GM23338 (cell line): ENCODE measurements at regions not wholly inside any gene's neighbourhood (a gene's known extent, or its start where the extent isn't known, plus 50 kb on each side); places are given as distances from the start of the nearest gene placed in this dataset.

Experiments used
- ATAC-seq: fragments of 200-7000 bp; cut with Tn5 transposase; 3 replicates; pipeline ENCODE4 v1.9.1; 2020
- DNase-seq: peaks from one replicate; pipeline ENCODE4 v3.0.0-alpha.2; 2015; ENCODE audit warnings: low spot score
- H2AFZ ChIP-seq: fragments of 200-600 bp; sonication (generic); 2 replicates; pipeline ENCODE4 v1.8.0; 2016; ENCODE audit warnings: antibody characterized with exemption, mild to moderate bottlenecking, moderate library complexity
- H3F3A ChIP-seq: fragments of 200-600 bp; sonication (generic); replicated peaks from 2 replicates; pipeline ENCODE4 v1.8.0; 2017; ENCODE audit warnings: antibody characterized with exemption, mixed run types, low read depth
- H3K27ac ChIP-seq: fragments of 200-600 bp; sonication (generic); 2 replicates; pipeline ENCODE4 v1.6.1; 2016; ENCODE audit warnings: low read depth
- H3K27me3 ChIP-seq: fragments of 200-600 bp; sonication (generic); 2 replicates; pipeline ENCODE4 v1.8.0; 2016; ENCODE audit warnings: mild to moderate bottlenecking, mixed run types, moderate library complexity; ENCODE audit not compliant: insufficient read depth
- H3K36me3 ChIP-seq: fragments of 200-600 bp; sonication (generic); 2 replicates; pipeline ENCODE4 v1.8.0; 2016; ENCODE audit warnings: mild to moderate bottlenecking; ENCODE audit not compliant: insufficient read depth
- H3K4me1 ChIP-seq: fragments of 200-600 bp; sonication (generic); 2 replicates; pipeline ENCODE4 v1.8.0; 2016; ENCODE audit warnings: mild to moderate bottlenecking, moderate library complexity; ENCODE audit not compliant: insufficient read depth
- H3K4me2 ChIP-seq: fragments of 200-600 bp; sonication (generic); 2 replicates; pipeline ENCODE4 v1.7.1; 2017; ENCODE audit warnings: mixed run types
- H3K4me3 ChIP-seq: fragments of 200-600 bp; sonication (generic); 2 replicates; pipeline ENCODE4 v1.6.1; 2016; ENCODE audit warnings: mixed run types
- H3K79me2 ChIP-seq: fragments of 200-600 bp; sonication (generic); replicated peaks from 2 replicates; pipeline ENCODE4 v1.8.0; 2017; ENCODE audit warnings: mild to moderate bottlenecking; ENCODE audit not compliant: insufficient read depth
- H3K9me2 ChIP-seq: fragments of 200-600 bp; sonication (generic); 2 replicates; pipeline ENCODE4 v1.8.0; 2017; ENCODE audit not compliant: insufficient read depth
- H4K20me1 ChIP-seq: fragments of 200-600 bp; sonication (generic); replicated peaks from 2 replicates; pipeline ENCODE4 v1.8.0; 2017; ENCODE audit warnings: mild to moderate bottlenecking; ENCODE audit not compliant: insufficient read depth
- H3K27ac Mint-ChIP-seq: 2 replicates; pipeline ENCODE4 v1.8.0; 2020; ENCODE audit warnings: inconsistent platforms, mild to moderate bottlenecking, moderate library complexity, mixed read lengths
- H3K27me3 Mint-ChIP-seq: 3 replicates; pipeline ENCODE4 v1.8.0; 2022; ENCODE audit warnings: low read depth, mild to moderate bottlenecking, moderate library complexity, mixed read lengths, inconsistent platforms; ENCODE audit not compliant: insufficient read depth, poor library complexity
- H3K36me3 Mint-ChIP-seq: 3 replicates; pipeline ENCODE4 v1.8.0; 2021; ENCODE audit warnings: low read depth, mild to moderate bottlenecking, inconsistent platforms, moderate library complexity, mixed read lengths
- H3K4me1 Mint-ChIP-seq: 3 replicates; pipeline ENCODE4 v1.8.0; 2020; ENCODE audit warnings: mild to moderate bottlenecking, inconsistent platforms, mixed read lengths
- H3K4me3 Mint-ChIP-seq: 3 replicates; pipeline ENCODE4 v1.8.0; 2021; ENCODE audit warnings: moderate library complexity, mild to moderate bottlenecking, inconsistent platforms, mixed read lengths
- H3K9me3 Mint-ChIP-seq: 3 replicates; pipeline ENCODE4 v1.8.0; 2020; ENCODE audit warnings: moderate library complexity, mild to moderate bottlenecking, inconsistent platforms, mixed read lengths
- CREB1 ChIP-seq: fragments of 250-450 bp; sonication (Bioruptor Pico); IDR thresholded peaks from 2 replicates; pipeline ENCODE4 v1.5.0; 2020; ENCODE audit warnings: low read depth, mild to moderate bottlenecking, moderate library complexity
- EZH2phosphoT487 ChIP-seq: fragments of 200-600 bp; sonication (generic); IDR thresholded peaks from one replicate; pipeline ENCODE4 v1.8.1; 2018; ENCODE audit warnings: antibody characterized with exemption; ENCODE audit not compliant: unreplicated experiment
- NANOG ChIP-seq: IDR thresholded peaks from 2 replicates; pipeline ENCODE4 v1.6.1; 2016; ENCODE audit warnings: antibody characterized with exemption, borderline replicate concordance
- POLR2AphosphoS5 ChIP-seq: IDR thresholded peaks from 2 replicates; pipeline ENCODE4 v1.6.1; 2016; ENCODE audit warnings: antibody characterized with exemption, low read depth
- ZNF114 ChIP-seq: fragments of 250-450 bp; sonication (Bioruptor Pico); IDR thresholded peaks from 2 replicates; pipeline ENCODE4 v1.5.0; 2020; ENCODE audit warnings: mild to moderate bottlenecking, moderate library complexity
- TF ChIP-seq, protein P1 (sequence below): IDR thresholded peaks from one replicate; pipeline ENCODE4 v1.6.1; 2018; ENCODE audit warnings: antibody characterized with exemption; ENCODE audit not compliant: unreplicated experiment
- TF ChIP-seq, protein P2 (sequence below), 2 experiments: fragments of 200-600 bp in 1 of 2; sonication (generic) in 1 of 2; conservative IDR thresholded peaks; 2 replicates each; pipeline versions ENCODE4 v1.5.1 to v1.6.1; 2016 to 2017; ENCODE audit warnings: antibody characterized with exemption in 2 of 2, low read depth in 2 of 2, mild to moderate bottlenecking in 2 of 2, moderate library complexity in 1 of 2
- TF ChIP-seq, protein P3 (sequence below): IDR thresholded peaks from 2 replicates; pipeline ENCODE4 v1.6.1; 2016; ENCODE audit warnings: antibody characterized with exemption

DNA sequence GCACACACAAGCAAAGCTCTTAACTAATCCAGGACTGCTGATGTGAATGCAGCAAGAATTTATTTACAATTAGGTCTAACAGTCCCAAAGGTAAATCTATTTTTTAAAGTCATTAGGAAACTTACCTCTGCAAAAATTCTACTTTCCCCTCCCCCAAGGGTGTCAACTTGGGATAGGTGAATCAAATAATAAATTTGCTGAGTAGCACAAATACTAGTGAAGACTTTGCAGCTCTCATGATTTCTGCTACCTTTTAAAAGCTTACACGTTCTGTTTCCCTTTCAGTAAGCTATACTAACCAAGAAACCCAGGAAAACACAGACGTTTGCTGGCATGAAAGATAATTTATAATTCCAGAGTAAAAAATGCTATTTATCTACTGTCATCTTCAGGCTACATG, 296.6 kb upstream of the SLC7A11 start (continued):
- TF ChIP-seq, protein P1, sequence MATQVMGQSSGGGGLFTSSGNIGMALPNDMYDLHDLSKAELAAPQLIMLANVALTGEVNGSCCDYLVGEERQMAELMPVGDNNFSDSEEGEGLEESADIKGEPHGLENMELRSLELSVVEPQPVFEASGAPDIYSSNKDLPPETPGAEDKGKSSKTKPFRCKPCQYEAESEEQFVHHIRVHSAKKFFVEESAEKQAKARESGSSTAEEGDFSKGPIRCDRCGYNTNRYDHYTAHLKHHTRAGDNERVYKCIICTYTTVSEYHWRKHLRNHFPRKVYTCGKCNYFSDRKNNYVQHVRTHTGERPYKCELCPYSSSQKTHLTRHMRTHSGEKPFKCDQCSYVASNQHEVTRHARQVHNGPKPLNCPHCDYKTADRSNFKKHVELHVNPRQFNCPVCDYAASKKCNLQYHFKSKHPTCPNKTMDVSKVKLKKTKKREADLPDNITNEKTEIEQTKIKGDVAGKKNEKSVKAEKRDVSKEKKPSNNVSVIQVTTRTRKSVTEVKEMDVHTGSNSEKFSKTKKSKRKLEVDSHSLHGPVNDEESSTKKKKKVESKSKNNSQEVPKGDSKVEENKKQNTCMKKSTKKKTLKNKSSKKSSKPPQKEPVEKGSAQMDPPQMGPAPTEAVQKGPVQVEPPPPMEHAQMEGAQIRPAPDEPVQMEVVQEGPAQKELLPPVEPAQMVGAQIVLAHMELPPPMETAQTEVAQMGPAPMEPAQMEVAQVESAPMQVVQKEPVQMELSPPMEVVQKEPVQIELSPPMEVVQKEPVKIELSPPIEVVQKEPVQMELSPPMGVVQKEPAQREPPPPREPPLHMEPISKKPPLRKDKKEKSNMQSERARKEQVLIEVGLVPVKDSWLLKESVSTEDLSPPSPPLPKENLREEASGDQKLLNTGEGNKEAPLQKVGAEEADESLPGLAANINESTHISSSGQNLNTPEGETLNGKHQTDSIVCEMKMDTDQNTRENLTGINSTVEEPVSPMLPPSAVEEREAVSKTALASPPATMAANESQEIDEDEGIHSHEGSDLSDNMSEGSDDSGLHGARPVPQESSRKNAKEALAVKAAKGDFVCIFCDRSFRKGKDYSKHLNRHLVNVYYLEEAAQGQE, result no peak

DNA sequence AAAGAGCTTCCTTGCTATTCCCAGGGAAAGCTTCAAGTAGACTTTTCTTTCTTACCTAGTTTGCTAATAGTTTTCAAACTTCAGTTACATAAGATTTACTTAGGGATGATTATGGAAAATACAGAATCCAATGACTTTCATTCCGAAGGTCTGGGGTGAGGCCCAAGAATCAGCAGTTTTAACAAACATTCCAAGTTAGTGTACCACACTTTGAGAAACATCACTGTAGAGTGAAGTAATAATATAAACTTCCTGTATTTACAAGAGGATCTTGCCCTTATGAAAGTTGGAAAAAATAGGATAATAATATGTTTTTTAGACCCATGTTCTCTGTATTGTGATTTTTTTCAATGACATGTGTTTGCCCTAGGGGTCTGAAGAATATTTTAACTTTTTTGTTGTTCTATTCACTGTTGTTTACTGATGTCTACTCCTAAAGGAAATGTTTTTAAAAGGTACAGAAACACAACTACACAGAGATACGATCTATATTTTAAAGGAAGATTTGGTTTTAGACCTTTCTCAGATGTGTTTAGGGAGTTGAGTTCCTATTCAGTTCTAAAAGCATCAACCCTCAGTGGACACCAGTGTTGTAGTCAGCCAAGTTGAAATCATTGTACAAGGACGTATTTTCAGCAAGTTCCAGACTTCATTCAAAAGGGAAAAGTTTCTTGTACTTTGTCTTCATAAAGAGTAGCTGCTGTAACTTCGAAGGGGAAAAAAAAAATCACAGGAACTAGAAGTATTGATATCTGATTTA, 295.8 kb upstream of the SLC7A11 start:
- Histone ChIP-seq H3K36me3 (no peaks in the 10 kb centered on the region), H3F3A (no peaks in the 10 kb centered on the region), H3K4me2 (no peak overlapping the region), H4K20me1 (no peaks in the 10 kb centered on the region), H3K4me1 (no peaks in the 10 kb centered on the region), H3K79me2 (no peaks in the 10 kb centered on the region), H2AFZ (no peak overlapping the region), H3K9me2 (peaks cover 2% of the 10 kb centered on the region; the same call in 1 of the 2 replicates), H3K27me3 (no peaks in the 10 kb centered on the region), H3K27ac (no peak overlapping the region), H3K4me3 (no peak overlapping the region)
- peaks cover 6% of the 10 kb centered on the region; the same call in 1 of the 3 replicates for H3K36me3 Mint-ChIP-seq
- H3K4me3 Mint-ChIP-seq, result no peak overlapping the region
- H3K27me3 Mint-ChIP-seq, result no peaks in the 10 kb centered on the region
- H3K27ac Mint-ChIP-seq, result no peak overlapping the region; the same call in 1 of the 2 replicates
- H3K9me3 Mint-ChIP-seq, result peaks cover 7% of the 10 kb centered on the region; the same call in 2 of the 3 replicates
- TF ChIP-seq CREB1 (CRISPR knock-in tag) (no peak), NANOG (no peak), ZNF114 (CRISPR knock-in tag) (no peak), POLR2AphosphoS5 (no peak), EZH2phosphoT487 (no peak)
- TF ChIP-seq, protein P1, result no peak
- TF ChIP-seq, protein P2, sequence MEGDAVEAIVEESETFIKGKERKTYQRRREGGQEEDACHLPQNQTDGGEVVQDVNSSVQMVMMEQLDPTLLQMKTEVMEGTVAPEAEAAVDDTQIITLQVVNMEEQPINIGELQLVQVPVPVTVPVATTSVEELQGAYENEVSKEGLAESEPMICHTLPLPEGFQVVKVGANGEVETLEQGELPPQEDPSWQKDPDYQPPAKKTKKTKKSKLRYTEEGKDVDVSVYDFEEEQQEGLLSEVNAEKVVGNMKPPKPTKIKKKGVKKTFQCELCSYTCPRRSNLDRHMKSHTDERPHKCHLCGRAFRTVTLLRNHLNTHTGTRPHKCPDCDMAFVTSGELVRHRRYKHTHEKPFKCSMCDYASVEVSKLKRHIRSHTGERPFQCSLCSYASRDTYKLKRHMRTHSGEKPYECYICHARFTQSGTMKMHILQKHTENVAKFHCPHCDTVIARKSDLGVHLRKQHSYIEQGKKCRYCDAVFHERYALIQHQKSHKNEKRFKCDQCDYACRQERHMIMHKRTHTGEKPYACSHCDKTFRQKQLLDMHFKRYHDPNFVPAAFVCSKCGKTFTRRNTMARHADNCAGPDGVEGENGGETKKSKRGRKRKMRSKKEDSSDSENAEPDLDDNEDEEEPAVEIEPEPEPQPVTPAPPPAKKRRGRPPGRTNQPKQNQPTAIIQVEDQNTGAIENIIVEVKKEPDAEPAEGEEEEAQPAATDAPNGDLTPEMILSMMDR (conservative IDR thresholded peaks at IDR 0.05; ENCODE audit: low read depth in 2 of 2), result no peak
- TF ChIP-seq, protein P3, sequence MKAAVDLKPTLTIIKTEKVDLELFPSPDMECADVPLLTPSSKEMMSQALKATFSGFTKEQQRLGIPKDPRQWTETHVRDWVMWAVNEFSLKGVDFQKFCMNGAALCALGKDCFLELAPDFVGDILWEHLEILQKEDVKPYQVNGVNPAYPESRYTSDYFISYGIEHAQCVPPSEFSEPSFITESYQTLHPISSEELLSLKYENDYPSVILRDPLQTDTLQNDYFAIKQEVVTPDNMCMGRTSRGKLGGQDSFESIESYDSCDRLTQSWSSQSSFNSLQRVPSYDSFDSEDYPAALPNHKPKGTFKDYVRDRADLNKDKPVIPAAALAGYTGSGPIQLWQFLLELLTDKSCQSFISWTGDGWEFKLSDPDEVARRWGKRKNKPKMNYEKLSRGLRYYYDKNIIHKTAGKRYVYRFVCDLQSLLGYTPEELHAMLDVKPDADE, result no peak
- H3K4me1 Mint-ChIP-seq, result no peaks in the 10 kb centered on the region; the same call in 2 of the 3 replicates
- ATAC-seq (no peak), DNase-seq (no peak)
